ENCODE measurements at regions not wholly inside any gene's neighbourhood (a gene's known extent, or its start where the extent isn't known, plus 50 kb on each side); places are given as distances from the start of the nearest gene placed in this dataset.

DNA sequence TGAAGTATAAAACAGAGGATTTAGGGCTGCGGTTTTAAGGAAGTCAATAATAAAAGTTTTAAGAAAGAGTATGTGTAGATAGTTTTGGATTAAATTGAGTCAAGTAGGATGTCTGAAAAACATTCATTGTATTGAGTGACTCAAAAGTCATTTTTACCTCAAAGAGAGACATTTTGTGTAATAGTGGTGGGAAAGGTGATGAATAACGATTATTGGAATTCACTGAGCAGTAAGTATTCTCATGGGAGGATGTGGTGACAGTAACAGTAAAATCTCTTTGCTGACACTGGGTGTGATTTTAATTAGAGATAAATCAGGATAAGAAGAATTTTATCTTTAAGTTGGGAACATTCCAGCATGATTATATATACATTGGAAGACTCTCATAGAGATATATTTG lies 233.6 kb downstream of the PDHA2 start (continued):
- TF ChIP-seq DPF2 (IDR thresholded peaks at IDR 0.05) (no peak), BRCA1 (IDR thresholded peaks at IDR 0.05; ENCODE audit: low read depth, low read length) (no peak), ELK1 (IDR thresholded peaks at IDR 0.05; ENCODE audit: low read depth, low read length) (no peak), CBX5 (IDR thresholded peaks at IDR 0.05; ENCODE audit: low read depth) (no peak), ZSCAN29 (IDR thresholded peaks at IDR 0.05) (no peak), ZNF384 (IDR thresholded peaks at IDR 0.05; ENCODE audit: borderline replicate concordance, low read depth, low read length) (no peak), HDAC6 (IDR thresholded peaks at IDR 0.05; ENCODE audit: unreplicated experiment) (no peak), SUPT20H (IDR thresholded peaks at IDR 0.05; ENCODE audit: borderline replicate concordance, control insufficient read depth, low read depth, low read length) (no peak), TAF1 (IDR thresholded peaks at IDR 0.05; ENCODE audit: borderline replicate concordance, low read depth, low read length) (no peak)

DNA sequence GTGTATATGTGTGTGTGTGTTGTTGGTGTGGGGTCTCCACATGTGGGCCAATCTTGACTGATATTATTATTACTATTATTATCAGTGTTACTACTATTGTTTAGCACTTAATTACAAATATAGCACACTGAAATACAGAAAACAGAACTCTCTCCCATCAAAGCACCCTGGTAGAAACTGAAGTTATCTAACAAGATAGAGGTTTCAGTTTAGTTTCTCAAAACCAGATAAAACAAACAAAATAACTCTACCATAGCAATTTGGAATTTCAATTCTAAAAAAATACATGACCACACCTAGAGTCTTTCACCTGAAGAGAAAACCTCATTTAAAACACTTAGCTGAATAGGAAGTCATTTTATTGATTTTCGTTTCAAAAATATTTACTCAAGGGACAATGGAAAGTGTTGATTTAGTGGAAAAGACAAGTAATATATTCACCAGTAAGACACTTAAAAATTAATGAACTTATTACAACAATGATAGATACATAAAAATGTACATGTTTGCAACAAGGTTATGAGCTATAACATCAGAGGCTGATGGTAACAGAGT lies 252.3 kb downstream of the PDHA2 start:
- Histone ChIP-seq H3K27me3 (replicated peaks in 1 of 2; ENCODE audit: control insufficient read depth in 2 of 2, insufficient read depth in 2 of 2, low read length in 1 of 2) (no peaks in the 10 kb centered on the region), H3K4me3 (no peak overlapping the region), H3K9me3 (replicated peaks; ENCODE audit: control insufficient read depth, insufficient read depth, low read length) (no peaks in the 10 kb centered on the region), H3K27ac (ENCODE audit: control insufficient read depth, insufficient read depth) (no peak overlapping the region), H3K9ac (ENCODE audit: control insufficient read depth, insufficient read depth, low read length) (no peak overlapping the region), H3K36me3 (ENCODE audit: control insufficient read depth in 2 of 2, insufficient read depth in 2 of 2, low read length in 1 of 2) (no peaks in the 10 kb centered on the region), H3K4me2 (ENCODE audit: control insufficient read depth, insufficient read depth) (no peak overlapping the region), H2AFZ (ENCODE audit: control insufficient read depth, low read depth, low read length) (no peak overlapping the region), H3K79me2 (ENCODE audit: control insufficient read depth, insufficient read depth, low read length) (no peaks in the 10 kb centered on the region), H3K4me1 (ENCODE audit: control insufficient read depth, insufficient read depth, low read length) (no peaks in the 10 kb centered on the region), H4K20me1 (ENCODE audit: control insufficient read depth, insufficient read depth) (no peaks in the 10 kb centered on the region)
- ChIA-PET CTCF (no interaction called here), RAD21 (ENCODE audit: unreplicated experiment) (no interaction called here), POLR2A (no interaction called here), SMC1A (ENCODE audit: uncharacterized antibody, unreplicated experiment) (no interaction called here)
- intact Hi-C loops (cut with micrococcal nuclease; ENCODE audit: unreplicated experiment) (no loop called here), in situ Hi-C loops (cut with MboI) (no loop called here)
- DNase-seq (ENCODE audit: low read depth, low spot score) (no peak), FAIRE-seq (no peak), ATAC-seq (peak; percentile 53)
- no TSS peak for BruUV-seq (replicated peaks)
- TF ChIP-seq STAT1 (conservative IDR thresholded peaks at IDR 0.05) = no peak
- 0% methylated on average over 1 of the region's 1 CpG for WGBS (ENCODE audit: insufficient coverage, insufficient replicate concordance, low lambda C conversion rate, missing lambda C conversion rate)

All from GM12878 (cell line).